ENCODE measurements at regions not wholly inside any gene's neighbourhood (a gene's known extent, or its start where the extent isn't known, plus 50 kb on each side); places are given as distances from the start of the nearest gene placed in this dataset.

DNA sequence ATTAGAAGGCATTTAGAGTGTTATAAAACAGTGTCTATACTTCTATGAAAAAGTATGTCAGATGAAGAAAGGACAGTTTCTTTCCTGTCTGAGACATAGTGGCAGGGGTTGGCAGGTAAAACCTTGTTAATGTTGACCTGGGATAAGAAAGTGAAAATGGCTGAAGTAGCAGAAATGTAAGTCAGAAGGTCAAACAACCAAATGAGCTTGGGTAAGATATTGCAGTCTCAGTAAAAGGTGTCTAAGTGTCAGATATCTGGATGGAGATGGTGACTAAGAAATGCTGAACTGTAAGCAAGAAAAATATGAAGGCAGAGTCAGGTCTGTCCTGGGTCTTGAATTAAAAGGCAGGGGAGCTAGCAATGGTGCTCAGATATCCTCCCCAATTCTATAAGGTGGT lies 400.3 kb downstream of the CD109 start:
- Histone ChIP-seq H3K4me1 (replicated peaks in 1 of 2; ENCODE audit: control insufficient read depth in 2 of 2, insufficient read depth in 2 of 2, low read length in 2 of 2) (no peaks in the 10 kb centered on the region), H3K36me3 (ENCODE audit: control insufficient read depth, insufficient read depth, low read length) (no peaks in the 10 kb centered on the region), H3K4me3 (no peak overlapping the region), H3K4me2 (ENCODE audit: insufficient read depth, low read length) (no peak overlapping the region), H4K20me1 (replicated peaks; ENCODE audit: control insufficient read depth, insufficient read depth, low read length) (no peaks in the 10 kb centered on the region), H3K9ac (ENCODE audit: insufficient read depth in 1 of 2, low read depth in 2 of 2, low read length in 2 of 2) (no peak overlapping the region), H3K9me3 (replicated peaks; ENCODE audit: control insufficient read depth, insufficient read depth, low read depth, low read length) (no peaks in the 10 kb centered on the region), H3K27ac (ENCODE audit: extremely low read depth, low read depth, low read length) (no peak overlapping the region), H3K9me1 (ENCODE audit: control insufficient read depth, insufficient read depth, low read length) (no peaks in the 10 kb centered on the region), H3K79me2 (ENCODE audit: control insufficient read depth, insufficient read depth, low read length) (no peaks in the 10 kb centered on the region), H3K27me3 (ENCODE audit: control insufficient read depth in 2 of 2, insufficient read depth in 2 of 2, low read length in 2 of 2) (no peaks in the 10 kb centered on the region), H2AFZ (ENCODE audit: low read depth, low read length) (no peak overlapping the region)
- FAIRE-seq = no peak
- in situ Hi-C loops (cut with MboI) (no loop called here), intact Hi-C loops (cut with micrococcal nuclease) (no loop called here)
- POLR2A ChIA-PET = no interaction called here
- no peak for TF ChIP-seq ZNF184 (CRISPR knock-in tag; IDR thresholded peaks at IDR 0.05)
- TF ChIP-seq ZFPM2 (CRISPR knock-in tag; IDR thresholded peaks at IDR 0.05) = no peak
- TF ChIP-seq TBL1XR1 (IDR thresholded peaks at IDR 0.05; ENCODE audit: low read length in 2 of 2) = no peak
- no peak for TF ChIP-seq GTF2A2 (tag; IDR thresholded peaks at IDR 0.05)
- TF ChIP-seq CBX1 (IDR thresholded peaks at IDR 0.05; ENCODE audit: low read depth) = no peak
- TF ChIP-seq TFAM (CRISPR knock-in tag; conservative IDR thresholded peaks at IDR 0.05) = no peak
- TF ChIP-seq, protein P1, sequence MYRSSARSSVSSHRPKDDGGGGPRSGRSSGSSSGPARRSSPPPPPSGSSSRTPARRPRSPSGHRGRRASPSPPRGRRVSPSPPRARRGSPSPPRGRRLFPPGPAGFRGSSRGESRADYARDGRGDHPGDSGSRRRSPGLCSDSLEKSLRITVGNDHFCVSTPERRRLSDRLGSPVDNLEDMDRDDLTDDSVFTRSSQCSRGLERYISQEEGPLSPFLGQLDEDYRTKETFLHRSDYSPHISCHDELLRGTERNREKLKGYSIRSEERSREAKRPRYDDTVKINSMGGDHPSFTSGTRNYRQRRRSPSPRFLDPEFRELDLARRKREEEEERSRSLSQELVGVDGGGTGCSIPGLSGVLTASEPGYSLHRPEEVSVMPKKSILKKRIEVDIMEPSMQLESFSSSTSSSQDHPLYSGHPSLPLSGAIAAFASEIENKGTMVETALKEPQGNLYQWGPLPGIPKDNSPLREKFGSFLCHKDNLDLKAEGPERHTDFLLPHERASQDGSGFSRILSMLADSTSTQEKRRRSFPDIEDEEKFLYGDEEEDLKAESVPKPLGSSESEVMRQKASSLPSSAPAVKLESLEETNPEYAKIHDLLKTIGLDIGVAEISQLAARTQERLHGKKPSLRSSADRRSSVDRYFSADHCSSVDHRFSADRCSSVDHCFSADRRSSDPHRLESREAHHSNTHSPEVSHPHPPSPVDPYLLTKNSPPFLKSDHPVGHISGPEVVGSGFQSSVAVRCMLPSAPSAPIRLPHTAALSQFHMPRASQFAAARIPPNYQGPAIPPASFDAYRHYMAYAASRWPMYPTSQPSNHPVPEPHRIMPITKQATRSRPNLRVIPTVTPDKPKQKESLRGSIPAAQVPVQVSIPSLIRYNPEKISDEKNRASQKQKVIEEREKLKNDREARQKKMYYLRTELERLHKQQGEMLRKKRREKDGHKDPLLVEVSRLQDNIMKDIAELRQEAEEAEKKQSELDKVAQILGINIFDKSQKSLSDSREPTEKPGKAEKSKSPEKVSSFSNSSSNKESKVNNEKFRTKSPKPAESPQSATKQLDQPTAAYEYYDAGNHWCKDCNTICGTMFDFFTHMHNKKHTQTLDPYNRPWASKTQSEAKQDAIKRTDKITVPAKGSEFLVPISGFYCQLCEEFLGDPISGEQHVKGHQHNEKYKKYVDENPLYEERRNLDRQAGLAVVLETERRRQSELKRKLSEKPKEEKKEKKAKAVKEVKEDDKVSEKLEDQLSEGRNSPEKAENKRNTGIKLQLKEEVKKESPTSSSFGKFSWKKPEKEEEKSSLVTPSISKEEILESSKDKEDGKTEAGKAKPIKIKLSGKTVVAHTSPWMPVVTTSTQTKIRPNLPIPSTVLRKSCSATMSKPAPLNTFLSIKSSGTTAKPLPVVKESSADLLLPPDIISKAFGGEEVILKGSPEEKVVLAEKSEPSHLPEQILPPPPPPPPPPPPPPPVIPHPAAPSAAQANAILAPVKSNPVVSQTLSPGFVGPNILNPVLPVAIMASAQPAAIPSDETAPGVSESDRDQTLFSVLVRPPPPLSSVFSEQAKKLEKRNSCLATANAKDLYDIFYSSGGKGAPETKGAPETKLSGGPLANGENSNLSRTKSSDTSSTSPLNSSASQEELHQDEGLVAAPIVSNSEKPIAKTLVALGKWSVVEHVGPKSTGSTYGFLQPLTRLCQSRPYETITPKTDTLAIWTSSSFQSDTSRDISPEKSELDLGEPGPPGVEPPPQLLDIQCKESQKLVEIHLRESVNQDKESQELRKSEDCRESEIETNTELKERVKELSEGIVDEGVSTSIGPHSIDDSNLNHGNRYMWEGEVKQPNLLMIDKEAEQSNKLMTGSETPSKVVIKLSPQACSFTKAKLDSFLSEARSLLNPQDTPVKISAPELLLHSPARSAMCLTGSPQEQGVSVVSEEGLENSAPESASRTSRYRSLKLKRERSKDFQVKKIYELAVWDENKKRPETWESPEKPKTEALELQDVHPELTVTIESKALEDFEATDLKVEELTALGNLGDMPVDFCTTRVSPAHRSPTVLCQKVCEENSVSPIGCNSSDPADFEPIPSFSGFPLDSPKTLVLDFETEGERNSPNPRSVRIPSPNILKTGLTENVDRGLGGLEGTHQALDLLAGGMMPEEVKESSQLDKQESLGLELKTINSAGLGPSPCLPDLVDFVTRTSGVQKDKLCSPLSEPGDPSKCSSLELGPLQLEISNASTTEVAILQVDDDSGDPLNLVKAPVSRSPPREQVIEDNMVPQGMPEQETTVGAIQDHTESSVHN (IDR thresholded peaks at IDR 0.05; ENCODE audit: borderline replicate concordance in 1 of 2, low read depth in 1 of 2) = no peak
- TF ChIP-seq ZNF436 (CRISPR knock-in tag; IDR thresholded peaks at IDR 0.05) = no peak
- TF ChIP-seq ZNF507 (tag; conservative IDR thresholded peaks at IDR 0.05) = no peak
- TF ChIP-seq, protein P2, sequence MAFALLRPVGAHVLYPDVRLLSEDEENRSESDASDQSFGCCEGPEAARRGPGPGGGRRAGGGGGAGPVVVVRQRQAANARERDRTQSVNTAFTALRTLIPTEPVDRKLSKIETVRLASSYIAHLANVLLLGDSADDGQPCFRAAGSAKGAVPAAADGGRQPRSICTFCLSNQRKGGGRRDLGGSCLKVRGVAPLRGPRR (CRISPR knock-in tag; IDR thresholded peaks at IDR 0.05) = no peak
- no peak for TF ChIP-seq MXI1 (IDR thresholded peaks at IDR 0.05; ENCODE audit: low read depth, low read length)
- no peak for TF ChIP-seq MBD2 (IDR thresholded peaks at IDR 0.05; ENCODE audit: borderline replicate concordance, low read depth)
- no peak for TF ChIP-seq EGR1 (conservative IDR thresholded peaks at IDR 0.05)
- no peak for TF ChIP-seq ZNF561 (CRISPR knock-in tag; conservative IDR thresholded peaks at IDR 0.05)
- TF ChIP-seq ZNF24 (IDR thresholded peaks at IDR 0.05) = no peak
- no TSS peak for BruUV-seq (replicated peaks)
- CTCF ChIA-PET (ENCODE audit: low intra/inter-chr PET ratio) = no interaction called here
- no peak for DNase-seq (ENCODE audit: extremely low read depth in 1 of 4, low spot score in 3 of 4)
- ATAC-seq = no peak

Measured in K562 (cell line).